ENCODE measurements at regions not wholly inside any gene's neighbourhood (a gene's known extent, or its start where the extent isn't known, plus 50 kb on each side); places are given as distances from the start of the nearest gene placed in this dataset.

- Histone ChIP-seq H3K79me2 (ENCODE audit: insufficient read depth, low read length) (no peaks in the 10 kb centered on the region), H3K4me3 (replicated peaks in 1 of 3; ENCODE audit: insufficient read depth in 1 of 3, low read depth in 2 of 3, low read length in 3 of 3) (no peak overlapping the region), H3K27me3 (ENCODE audit: control insufficient read depth in 1 of 2, insufficient read depth in 2 of 2, low read length in 2 of 2) (no peaks in the 10 kb centered on the region; a peak in 1 of 5 replicates), H3K4me1 (ENCODE audit: insufficient read depth, low read length) (no peaks in the 10 kb centered on the region), H3K27ac (ENCODE audit: extremely low read length, insufficient read depth, low read length) (no peak overlapping the region), H3K9me3 (ENCODE audit: low read length) (no peaks in the 10 kb centered on the region), H2AFZ (ENCODE audit: low read length) (no peak overlapping the region), H3K9ac (ENCODE audit: insufficient read depth, low read depth, low read length) (no peak overlapping the region), H3K4me2 (ENCODE audit: low read depth, low read length) (no peak overlapping the region), H3K36me3 (replicated peaks in 1 of 2; ENCODE audit: control insufficient read depth in 1 of 2, insufficient read depth in 2 of 2, low read length in 2 of 2) (no peaks in the 10 kb centered on the region), H4K20me1 (ENCODE audit: insufficient read depth, low read length) (no peaks in the 10 kb centered on the region)
- TF ChIP-seq ZNF768 (CRISPR knock-in tag; IDR thresholded peaks at IDR 0.05) (no peak), ZNF580 (CRISPR knock-in tag; IDR thresholded peaks at IDR 0.05; ENCODE audit: borderline replicate concordance, low read depth) (no peak), ZNF652 (CRISPR knock-in tag; IDR thresholded peaks at IDR 0.05; ENCODE audit: borderline replicate concordance, low read depth) (no peak), ADNP (CRISPR knock-in tag; IDR thresholded peaks at IDR 0.05) (no peak)
- 13% methylated on average over 4 of the region's 4 CpGs for WGBS (ENCODE audit: low lambda C conversion rate)
- in situ Hi-C loops (cut with HindIII; ENCODE audit: extremely low pct_ligation_motif_present, low pct_unique_long_range_greater_than_20kb) (no loop called here), intact Hi-C loops (cut with micrococcal nuclease; ENCODE audit: unreplicated experiment) (no loop called here)
- ChIA-PET POLR2A (no interaction called here), CTCF (ENCODE audit: low intra/inter-chr PET ratio, low total read pairs) (no interaction called here)
- ATAC-seq (no peak), DNase-seq (ENCODE audit: low spot score) (no peak), FAIRE-seq (no peak)
- BruUV-seq (replicated peaks): no TSS peak
Measured at GRCh38 chr4:23706972-23707651, 182.7 kb downstream of the PPARGC1A start.

DNA sequence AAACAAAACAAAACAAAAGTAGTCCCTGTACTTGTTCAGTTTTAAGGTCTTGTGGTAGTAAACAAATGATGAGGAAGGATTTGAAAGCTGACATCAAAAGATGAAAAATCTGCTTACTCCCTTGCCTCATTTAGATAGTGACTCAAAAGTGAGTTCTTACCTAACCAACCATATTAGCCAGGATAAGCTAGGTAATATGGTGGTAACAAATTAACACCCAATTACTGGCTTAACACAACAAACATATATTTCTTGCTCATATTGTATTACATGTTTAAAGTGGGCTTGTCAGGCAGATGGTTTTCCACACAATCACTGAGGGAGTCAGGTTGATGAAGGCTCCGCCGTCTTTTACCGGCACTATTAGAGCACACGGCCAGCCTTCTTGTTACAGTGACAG lies 189.7 kb downstream of the PPARGC1A start:
- POLR2A ChIA-PET: no interaction called here
- no peak for TF ChIP-seq ZMYM2 (CRISPR knock-in tag; IDR thresholded peaks at IDR 0.05)
- TF ChIP-seq FOXK1 (CRISPR knock-in tag; IDR thresholded peaks at IDR 0.05; ENCODE audit: borderline replicate concordance, low read depth): no peak
- no peak for TF ChIP-seq PHF20 (CRISPR knock-in tag; IDR thresholded peaks at IDR 0.05)
- TF ChIP-seq SP5 (CRISPR knock-in tag; IDR thresholded peaks at IDR 0.05; ENCODE audit: borderline replicate concordance, low read depth): no peak
- TF ChIP-seq ZNF574 (CRISPR knock-in tag; IDR thresholded peaks at IDR 0.05): no peak
- TF ChIP-seq PAX8 (CRISPR knock-in tag; IDR thresholded peaks at IDR 0.05; ENCODE audit: borderline replicate concordance): no peak
- TF ChIP-seq PLRG1 (conservative IDR thresholded peaks at IDR 0.05): no peak
- no peak for TF ChIP-seq SP140L (CRISPR knock-in tag; IDR thresholded peaks at IDR 0.05; ENCODE audit: borderline replicate concordance)
- TF ChIP-seq BRF2 (CRISPR knock-in tag; IDR thresholded peaks at IDR 0.05): no peak

More for the DNA sequence above, 189.7 kb downstream of the PPARGC1A start:
- Histone ChIP-seq H3K9me3 (ENCODE audit: low read length) (no peaks in the 10 kb centered on the region), H3K4me2 (ENCODE audit: low read depth, low read length) (no peak overlapping the region), H3K27ac (ENCODE audit: extremely low read length, insufficient read depth, low read length) (no peak overlapping the region), H3K36me3 (replicated peaks in 1 of 2; ENCODE audit: control insufficient read depth in 1 of 2, insufficient read depth in 2 of 2, low read length in 2 of 2) (no peaks in the 10 kb centered on the region), H3K4me1 (ENCODE audit: insufficient read depth, low read length) (no peaks in the 10 kb centered on the region), H4K20me1 (ENCODE audit: insufficient read depth, low read length) (no peaks in the 10 kb centered on the region), H3K9ac (ENCODE audit: insufficient read depth, low read depth, low read length) (no peak overlapping the region), H3K27me3 (ENCODE audit: control insufficient read depth in 1 of 2, insufficient read depth in 2 of 2, low read length in 2 of 2) (no peaks in the 10 kb centered on the region; a peak in 2 of 5 replicates), H3K79me2 (ENCODE audit: insufficient read depth, low read length) (no peaks in the 10 kb centered on the region), H3K4me3 (replicated peaks in 1 of 3; ENCODE audit: insufficient read depth in 1 of 3, low read depth in 2 of 3, low read length in 3 of 3) (no peak overlapping the region), H2AFZ (ENCODE audit: low read length) (no peak overlapping the region)
- no TSS peak for BruUV-seq (replicated peaks)
- 53% methylated on average over 4 of the region's 4 CpGs for WGBS (ENCODE audit: low lambda C conversion rate)
- no peak for DNase-seq (ENCODE audit: low spot score)
- in situ Hi-C loops (cut with HindIII; ENCODE audit: extremely low pct_ligation_motif_present, low pct_unique_long_range_greater_than_20kb): no loop called here
- CTCF ChIA-PET (ENCODE audit: low intra/inter-chr PET ratio, low total read pairs): no interaction called here
- no peak for FAIRE-seq
- no peak for ATAC-seq
- intact Hi-C loops (cut with micrococcal nuclease; ENCODE audit: unreplicated experiment): no loop called here

All from HepG2 (cell line).